ENCODE measurements at regions not wholly inside any gene's neighbourhood (a gene's known extent, or its start where the extent isn't known, plus 50 kb on each side); places are given as distances from the start of the nearest gene placed in this dataset.

DNA sequence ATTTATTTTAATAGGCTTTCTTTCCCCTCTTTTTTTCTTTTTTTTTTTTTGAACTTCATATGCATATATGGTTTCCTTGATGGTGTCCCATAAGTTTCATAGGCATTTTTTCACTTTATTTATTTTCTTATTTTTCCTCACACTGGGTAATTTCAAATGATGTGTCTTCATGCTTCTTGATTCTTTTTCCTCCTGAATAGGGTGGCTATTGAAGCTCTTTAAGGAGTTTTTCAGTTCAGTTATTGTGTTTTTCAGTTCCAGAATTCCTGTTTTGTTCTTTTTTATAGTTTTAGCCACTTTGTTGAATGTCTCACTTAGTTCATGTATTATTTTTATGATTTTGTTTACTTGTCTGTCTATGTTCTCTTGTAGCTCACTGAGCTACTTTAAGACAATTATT is 273.2 kb downstream of the NFKBIZ start:
- TF ChIP-seq EZH2 (IDR thresholded peaks at IDR 0.05; ENCODE audit: borderline replicate concordance): no peak
- no peak for TF ChIP-seq EZH2phosphoT487 (IDR thresholded peaks at IDR 0.05; ENCODE audit: low read depth, severe bottlenecking, unreplicated experiment)
- no peak for TF ChIP-seq CTCF (IDR thresholded peaks at IDR 0.05; ENCODE audit: poor library complexity)
- H3K27me3 ChIP-seq: no peaks in the 10 kb centered on the region

GRCh38 chr3:102123590-102124190 is 274.4 kb downstream of the NFKBIZ start:
- WGBS (ENCODE audit: low lambda C conversion rate, missing lambda C conversion rate): 98% methylated on average over 2 of the region's 2 CpGs
- TF ChIP-seq EZH2phosphoT487 (IDR thresholded peaks at IDR 0.05; ENCODE audit: low read depth, severe bottlenecking, unreplicated experiment): no peak
- no peak for TF ChIP-seq EZH2 (IDR thresholded peaks at IDR 0.05; ENCODE audit: borderline replicate concordance)
- no peak for TF ChIP-seq CTCF (IDR thresholded peaks at IDR 0.05; ENCODE audit: poor library complexity)
- H3K27ac ChIP-seq: peak overlapping the region; percentile 6
- H3K9me2 ChIP-seq (replicated peaks; ENCODE audit: insufficient read depth): no peaks in the 10 kb centered on the region
- H3K27me3 ChIP-seq: no peaks in the 10 kb centered on the region
- H3K4me2 ChIP-seq: no peak overlapping the region
- H3K4me3 ChIP-seq: no peak overlapping the region
- peaks cover 2% of the 10 kb centered on the region for H3K4me1 ChIP-seq (ENCODE audit: insufficient read depth)
- no peak for DNase-seq (ENCODE audit: low spot score)
- no peaks in the 10 kb centered on the region for H3K36me3 ChIP-seq (replicated peaks; ENCODE audit: insufficient read depth, low read depth)
- H2AFZ ChIP-seq: no peak overlapping the region
- H4K20me1 ChIP-seq (ENCODE audit: insufficient read depth, poor library complexity, severe bottlenecking): no peaks in the 10 kb centered on the region
- peaks cover 6% of the 10 kb centered on the region for H3K9me3 ChIP-seq (ENCODE audit: low read depth)
- no peaks in the 10 kb centered on the region for H3K79me2 ChIP-seq

More for the DNA sequence above, 273.2 kb downstream of the NFKBIZ start:
- no peaks in the 10 kb centered on the region for H3K79me2 ChIP-seq
- no peak overlapping the region for H3K27ac ChIP-seq
- peaks cover 2% of the 10 kb centered on the region for H3K4me1 ChIP-seq (ENCODE audit: insufficient read depth)
- no peak overlapping the region for H2AFZ ChIP-seq
- no peak overlapping the region for H3K4me3 ChIP-seq
- no peaks in the 10 kb centered on the region for H3K36me3 ChIP-seq (replicated peaks; ENCODE audit: insufficient read depth, low read depth)
- peaks cover 6% of the 10 kb centered on the region for H3K9me3 ChIP-seq (ENCODE audit: low read depth)
- DNase-seq (ENCODE audit: low spot score): no peak
- no peaks in the 10 kb centered on the region for H4K20me1 ChIP-seq (ENCODE audit: insufficient read depth, poor library complexity, severe bottlenecking)
- no peaks in the 10 kb centered on the region for H3K9me2 ChIP-seq (replicated peaks; ENCODE audit: insufficient read depth)
- H3K4me2 ChIP-seq: no peak overlapping the region

- Histone ChIP-seq H3K9me3 (ENCODE audit: low read depth) (peaks cover 6% of the 10 kb centered on the region), H3K27me3 (no peaks in the 10 kb centered on the region), H2AFZ (no peak overlapping the region), H3K4me1 (ENCODE audit: insufficient read depth) (peaks cover 2% of the 10 kb centered on the region), H3K9me2 (replicated peaks; ENCODE audit: insufficient read depth) (no peaks in the 10 kb centered on the region), H3K4me3 (no peak overlapping the region), H3K79me2 (no peaks in the 10 kb centered on the region), H3K27ac (peak overlapping the region; percentile 6), H3K36me3 (replicated peaks; ENCODE audit: insufficient read depth, low read depth) (no peaks in the 10 kb centered on the region), H4K20me1 (ENCODE audit: insufficient read depth, poor library complexity, severe bottlenecking) (no peaks in the 10 kb centered on the region), H3K4me2 (no peak overlapping the region)
- WGBS (ENCODE audit: low lambda C conversion rate, missing lambda C conversion rate): 83% methylated on average over 2 of the region's 2 CpGs
- TF ChIP-seq CTCF (IDR thresholded peaks at IDR 0.05; ENCODE audit: poor library complexity) (no peak), EZH2phosphoT487 (IDR thresholded peaks at IDR 0.05; ENCODE audit: low read depth, severe bottlenecking, unreplicated experiment) (no peak), EZH2 (IDR thresholded peaks at IDR 0.05; ENCODE audit: borderline replicate concordance) (no peak)
- no peak for DNase-seq (ENCODE audit: low spot score)
Measured at GRCh38 chr3:102124282-102124681, 275.0 kb downstream of the NFKBIZ start.
